ENCODE measurements at regions not wholly inside any gene's neighbourhood (a gene's known extent, or its start where the extent isn't known, plus 50 kb on each side); places are given as distances from the start of the nearest gene placed in this dataset.
"Not testable (repeated sequence)": the region's sequence is repeated elsewhere in the genome, so short reads cannot be mapped to it uniquely, and the experiment has no call there.

GRCh38 chr13:93023929-93024328, 202.7 kb upstream of the GPC6 start:
- DNase-seq, result no peak

DNA sequence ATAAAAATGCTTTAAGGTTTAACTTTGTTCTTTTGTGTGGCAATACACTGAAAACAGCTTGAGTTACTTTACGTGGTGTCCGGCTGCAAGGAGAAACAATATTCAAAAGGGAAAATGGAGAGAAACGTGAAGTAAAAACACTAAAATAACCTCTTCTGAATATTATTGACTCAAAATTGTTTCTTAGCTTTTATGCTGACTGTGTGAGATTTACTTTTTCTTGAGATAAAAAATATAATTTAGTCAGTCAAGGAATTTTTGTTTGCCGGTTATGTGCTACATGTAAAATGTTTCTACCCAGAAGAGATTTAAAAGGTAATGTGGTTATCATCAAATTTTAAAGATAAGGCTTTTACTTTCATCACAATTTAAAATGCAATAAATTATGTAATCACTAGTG, 200.6 kb upstream of the GPC6 start:
- no peak for DNase-seq

GRCh38 chr13:93029536-93029935, 197.1 kb upstream of the GPC6 start:
- DNase-seq, result no peak

DNA sequence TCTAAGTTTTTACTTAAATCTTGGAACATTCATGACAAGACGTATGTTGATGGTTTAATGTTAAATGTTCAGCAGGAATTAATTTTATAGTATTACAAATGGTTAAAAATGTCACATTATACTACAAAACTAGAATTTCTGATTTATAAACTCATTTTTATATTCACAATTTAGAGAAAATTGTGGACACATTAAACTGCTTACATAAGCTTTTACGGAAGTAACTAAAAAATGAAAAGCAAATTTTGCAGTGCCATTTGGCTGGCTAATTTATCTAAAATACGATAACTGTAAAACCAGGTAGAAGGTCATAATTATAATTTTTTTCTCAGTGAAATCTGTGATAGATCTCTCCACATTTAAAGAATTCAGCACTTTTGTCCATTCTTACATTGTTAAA, 190.2 kb upstream of the GPC6 start:
- no peak for DNase-seq

DNA sequence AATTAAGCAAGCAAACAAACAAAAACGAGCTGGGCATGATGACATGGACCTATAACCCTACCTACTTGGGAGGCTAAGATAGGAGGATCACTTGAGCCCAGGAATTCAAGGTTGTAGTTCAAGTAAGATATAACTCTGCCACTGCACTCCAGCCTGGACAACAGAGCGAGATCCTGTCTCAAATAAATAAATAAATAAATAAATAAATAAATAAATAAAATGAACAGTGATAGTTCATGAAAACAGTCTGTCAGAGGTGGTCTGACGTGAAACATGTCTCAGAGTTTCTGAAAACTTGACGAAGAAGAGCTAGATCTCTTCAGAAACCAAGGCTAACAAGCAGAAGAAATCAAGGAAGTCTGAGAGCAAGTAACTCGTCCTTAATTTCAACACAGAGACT, 188.8 kb upstream of the GPC6 start:
- DNase-seq, result no peak

DNA sequence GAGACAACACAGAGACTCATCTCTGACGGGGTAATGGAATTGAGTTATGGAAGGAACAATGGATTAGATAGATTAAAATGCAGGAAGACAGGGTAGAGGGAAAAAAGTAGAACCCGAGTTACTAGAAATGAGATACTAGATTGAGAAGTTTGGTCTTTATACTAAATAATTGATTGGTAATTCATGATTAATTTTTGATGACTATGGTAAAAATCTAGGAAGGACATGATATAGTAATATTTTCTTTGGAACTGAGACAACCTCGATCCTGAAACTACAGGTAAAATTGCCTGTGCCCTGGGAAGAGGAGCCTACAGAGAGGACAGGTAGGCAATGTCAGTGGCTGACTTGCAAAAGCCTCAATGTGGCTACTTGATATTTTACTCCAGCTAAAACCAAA, 188.4 kb upstream of the GPC6 start:
- DNase-seq, result no peak

GRCh38 chr13:93039131-93039530, 187.5 kb upstream of the GPC6 start:
- DNase-seq, result no peak

DNA sequence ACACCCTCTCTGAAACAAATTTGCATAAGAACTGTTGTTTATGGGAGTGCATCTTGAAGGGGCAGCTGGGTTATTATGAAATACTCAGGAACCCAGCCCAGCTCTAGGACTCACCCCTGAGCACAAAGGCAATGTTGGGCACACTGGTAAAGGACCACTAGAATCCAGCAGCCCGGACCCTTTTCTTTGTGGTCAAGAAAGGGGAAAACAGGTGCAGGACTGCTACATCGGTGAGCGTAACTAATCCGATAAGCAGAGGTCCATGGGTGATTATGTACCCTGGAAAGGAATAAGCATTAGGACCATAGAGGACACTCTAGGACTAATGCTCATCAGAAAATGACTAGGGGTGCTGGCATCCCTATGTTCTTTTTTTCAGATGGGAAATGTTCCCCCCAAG, 185.0 kb upstream of the GPC6 start:
- not testable (repeated sequence) for DNase-seq

DNA sequence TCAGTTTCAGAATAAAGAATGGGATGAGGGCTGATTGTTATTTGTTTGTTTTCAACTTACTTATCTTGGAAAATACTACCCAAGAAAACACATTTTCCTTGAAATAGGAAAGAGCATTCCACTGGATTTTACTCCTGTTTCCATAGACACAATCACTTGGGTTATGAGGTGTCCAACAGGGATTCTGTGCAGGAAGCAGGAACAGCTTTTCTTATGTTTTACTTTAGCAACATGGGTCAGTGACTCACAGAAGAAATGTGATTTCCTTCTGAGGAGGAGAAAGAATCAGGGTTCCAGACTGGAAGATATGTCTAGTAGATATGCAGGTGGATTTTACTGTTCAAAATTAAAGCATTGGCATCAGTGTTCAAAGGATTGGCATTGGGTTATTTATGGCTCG, 180.8 kb upstream of the GPC6 start:
- DNase-seq, result no peak

DNA sequence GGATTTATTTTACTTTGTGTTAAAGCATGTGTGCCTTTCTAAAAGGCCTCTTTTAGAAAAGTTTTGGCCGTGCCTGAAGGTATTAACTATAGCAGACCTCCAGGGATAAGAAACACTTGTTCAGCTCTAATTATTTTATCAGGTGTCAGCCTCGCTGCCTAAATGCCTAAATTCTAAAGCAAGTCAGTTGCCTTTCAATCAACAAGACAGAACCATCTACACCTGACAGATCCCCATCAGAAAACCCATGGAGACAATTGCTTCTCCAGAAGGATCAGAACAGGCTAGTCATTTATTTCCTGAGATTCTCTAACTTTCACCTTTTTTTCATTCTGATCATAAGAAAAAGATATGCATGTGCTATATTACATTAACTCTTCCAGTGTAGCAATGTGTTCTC, 171.4 kb upstream of the GPC6 start:
- no peak for DNase-seq

GRCh38 chr13:93058301-93058700, 168.3 kb upstream of the GPC6 start:
- DNase-seq, result no peak

DNA sequence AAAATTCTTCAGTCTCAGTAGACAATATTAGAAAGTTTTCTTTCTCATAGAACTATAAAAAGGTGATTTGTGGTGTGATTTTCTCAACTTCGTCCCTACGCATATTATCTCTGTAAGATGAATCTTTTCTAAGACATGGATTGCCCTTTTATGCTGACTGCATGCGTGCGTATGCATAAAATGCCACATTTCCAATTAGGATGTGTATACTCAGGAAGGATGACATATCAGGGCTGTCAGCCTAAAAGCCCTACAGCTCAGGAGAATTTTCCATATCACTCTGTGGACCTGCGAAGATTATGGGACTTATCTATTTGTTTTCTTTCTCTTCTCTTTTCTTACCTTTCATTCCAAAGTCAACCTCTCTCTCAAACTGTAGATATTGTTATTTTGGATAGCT, 166.5 kb upstream of the GPC6 start:
- DNase-seq, result no peak

DNA sequence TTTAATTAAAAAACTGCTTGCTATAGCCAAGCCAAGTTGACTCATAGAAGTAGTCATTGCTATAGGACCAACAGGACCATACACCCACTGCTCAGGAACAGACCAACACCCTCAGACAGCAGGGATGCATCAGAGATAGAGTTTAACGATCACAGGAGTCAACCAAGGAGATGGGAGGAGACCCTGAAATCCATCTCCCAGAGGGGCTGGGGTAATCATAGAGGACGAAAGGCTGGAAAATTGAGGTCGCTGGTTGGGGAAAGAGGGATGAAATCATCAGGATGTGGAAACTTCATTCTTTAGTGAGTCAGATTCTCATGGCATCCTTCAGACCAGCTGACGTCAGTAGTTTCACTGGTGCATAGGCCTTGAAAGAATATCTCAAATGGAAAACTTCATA, 160.4 kb upstream of the GPC6 start:
- no peak for DNase-seq

DNA sequence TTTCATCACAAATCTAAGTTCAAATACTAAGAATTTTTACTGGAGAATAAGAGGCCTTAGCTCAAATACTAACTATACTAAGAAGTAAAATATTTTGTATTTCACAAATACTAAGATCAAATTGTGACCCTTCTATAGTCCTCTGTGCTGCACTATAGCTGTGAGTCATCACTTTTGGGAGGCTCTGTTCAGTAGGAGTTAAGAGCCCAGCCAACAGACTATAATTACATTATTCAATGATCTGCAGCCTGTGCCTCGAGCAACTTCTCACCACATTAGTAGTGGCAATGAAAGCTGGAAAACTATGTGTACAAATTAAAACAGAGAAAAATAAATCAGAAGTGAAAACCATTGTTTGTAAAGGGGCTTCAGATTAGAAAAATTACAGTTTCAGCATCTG, 147.3 kb upstream of the GPC6 start:
- DNase-seq, result peak; percentile 87

- no peak for DNase-seq
Measured at GRCh38 chr13:93080166-93080565, 146.4 kb upstream of the GPC6 start.

DNA sequence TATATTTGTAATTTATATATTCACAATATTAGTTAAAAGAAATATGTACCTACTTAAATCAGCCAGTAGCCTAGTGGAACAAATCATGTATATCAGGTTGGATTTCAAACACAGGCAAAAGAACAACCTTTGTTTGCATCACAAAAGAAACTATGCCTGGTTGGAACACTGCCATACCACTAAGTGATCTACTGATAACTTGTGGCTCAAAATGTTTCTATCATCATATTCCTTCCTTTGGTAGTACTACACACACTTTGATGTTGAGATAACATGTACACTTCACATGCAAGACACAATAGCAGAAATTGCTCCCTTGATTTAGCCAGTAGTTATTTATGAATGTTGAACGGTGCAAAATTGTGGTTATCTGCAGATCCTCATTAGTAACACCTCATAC, 146.0 kb upstream of the GPC6 start:
- DNase-seq, result peak; percentile 63

DNA sequence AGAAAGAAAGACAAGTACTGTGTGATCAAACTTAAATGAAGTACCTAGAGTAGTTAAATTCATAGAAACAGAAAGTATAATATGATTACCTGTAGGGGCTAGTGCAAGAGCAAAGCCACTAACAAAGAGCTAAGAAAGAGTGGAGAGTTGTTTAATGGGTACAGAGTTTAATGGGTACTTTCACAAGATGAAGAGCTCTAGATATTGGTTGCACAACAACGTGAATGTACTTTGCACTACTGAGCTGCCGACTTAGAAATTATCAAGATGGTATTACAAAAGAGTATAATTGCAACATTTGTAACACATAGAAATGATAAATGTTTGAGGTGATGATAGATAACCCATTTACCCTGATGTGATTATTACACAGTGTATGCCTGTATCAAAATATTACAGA, 140.3 kb upstream of the GPC6 start:
- no peak for DNase-seq

DNA sequence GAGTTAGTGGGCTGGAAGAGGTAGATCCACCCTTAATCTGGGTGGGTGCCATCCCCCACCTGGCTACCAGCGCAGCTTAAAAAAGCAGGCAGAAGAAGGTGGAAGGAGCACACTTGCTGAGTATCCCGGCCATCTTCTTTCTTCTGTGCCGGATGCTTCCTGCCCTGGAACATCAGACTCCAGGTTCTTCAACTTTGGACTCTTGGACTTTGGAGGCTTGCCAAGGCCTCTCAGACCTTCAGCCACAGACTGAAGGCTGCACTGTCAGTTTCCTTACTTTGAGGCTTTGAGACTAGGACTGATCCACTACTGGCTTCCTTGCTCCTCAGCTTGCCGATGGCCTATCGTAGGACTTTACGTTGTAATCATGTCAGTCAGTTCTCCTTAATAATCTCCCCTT, 127.6 kb upstream of the GPC6 start:
- peak; percentile 35 for DNase-seq

- no peak for DNase-seq
Measured at GRCh38 chr13:93101226-93101734, 125.3 kb upstream of the GPC6 start.

- no peak for DNase-seq
Measured at GRCh38 chr13:93104270-93104669, 122.3 kb upstream of the GPC6 start.

DNA sequence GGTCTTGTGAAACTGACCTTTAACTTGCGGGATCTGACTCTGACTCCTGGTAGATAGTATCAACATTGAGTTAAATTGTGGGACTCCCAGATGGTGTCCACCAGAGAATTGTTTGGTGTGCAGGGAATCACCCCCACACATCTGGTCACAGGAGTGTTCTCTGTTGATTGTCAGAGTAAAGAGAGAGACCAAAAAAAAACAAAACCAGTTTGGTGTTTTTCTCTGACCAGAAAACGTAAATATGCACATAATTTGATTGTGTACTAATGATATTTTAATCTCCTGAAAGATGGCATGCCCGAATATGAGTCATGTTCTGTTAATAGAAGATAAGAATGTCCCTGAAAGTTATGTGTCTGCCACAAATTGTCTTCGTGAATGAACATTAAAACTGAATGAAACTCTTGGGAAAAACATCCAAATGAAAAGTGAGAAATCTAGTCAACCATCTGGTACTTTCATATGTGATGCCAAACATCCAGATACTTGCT, 118.5 kb upstream of the GPC6 start:
- no peak for DNase-seq

- DNase-seq, result peak; percentile 59
Measured at GRCh38 chr13:93116809-93117208, 109.8 kb upstream of the GPC6 start.

DNA sequence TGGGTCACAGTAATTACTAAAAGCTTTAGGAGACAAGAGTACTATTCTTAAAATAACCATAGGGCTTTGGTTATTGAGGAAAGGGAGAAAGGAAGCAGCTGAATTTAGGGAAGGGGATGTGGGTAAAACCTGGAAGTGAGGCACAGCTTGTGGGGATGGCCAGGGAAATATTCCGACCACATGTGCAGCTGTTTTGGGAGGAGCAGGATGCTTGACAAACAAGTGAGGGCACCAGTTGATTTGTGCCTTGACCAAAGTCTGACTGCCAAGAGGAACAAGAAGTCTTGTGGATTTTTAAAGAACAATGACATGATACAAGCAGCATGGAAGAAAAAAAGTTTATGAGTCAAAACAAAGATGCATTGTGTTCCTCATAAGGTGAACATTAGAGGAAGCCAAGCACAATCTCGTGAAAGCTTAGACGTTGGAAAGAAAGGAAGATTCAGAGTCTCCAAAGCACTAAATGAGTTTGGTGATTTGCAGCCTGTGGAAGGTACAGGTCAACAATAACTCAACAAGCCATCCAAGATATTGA, 108.5 kb upstream of the GPC6 start:
- peak; percentile 14 for DNase-seq

DNA sequence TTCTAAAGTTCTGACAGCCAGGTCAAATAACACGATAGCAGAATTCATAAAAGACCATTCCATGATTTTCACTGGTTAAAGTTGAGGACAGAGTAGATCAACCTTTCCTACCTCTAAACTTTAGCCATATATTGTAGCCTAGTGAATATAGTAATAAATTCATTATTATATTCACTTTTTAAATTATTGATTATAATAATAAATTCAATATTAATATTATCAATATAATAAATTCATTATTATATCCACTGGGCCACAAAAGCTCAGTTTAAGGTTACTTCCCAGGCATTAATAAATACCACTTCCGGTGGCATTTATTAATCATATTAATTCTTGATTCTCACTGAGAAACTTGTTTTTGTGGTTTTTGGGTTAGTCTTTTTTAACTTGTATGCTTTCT, 85.7 kb upstream of the GPC6 start:
- DNase-seq, result no peak

GRCh38 chr13:93144031-93144430, 82.6 kb upstream of the GPC6 start:
- no peak for DNase-seq

- peak; percentile 49 for DNase-seq
Measured at GRCh38 chr13:93145199-93145598, 81.4 kb upstream of the GPC6 start.

Measured in NCI-H69 (cell line).